H1 (cell line): ENCODE measurements at regions not wholly inside any gene's neighbourhood (a gene's known extent, or its start where the extent isn't known, plus 50 kb on each side); places are given as distances from the start of the nearest gene placed in this dataset.

Experiments
- ATF2 ChIP-seq: IDR thresholded peaks from 2 replicates; pipeline ENCODE4 v1.6.1; 2012; ENCODE audit warnings: low read length, inconsistent platforms

GRCh38 chr7:142587578-142588191 lies 161.6 kb upstream of the PRSS1 start (continued):
- TF ChIP-seq ATF2, result peak; percentile 44; the same call in 1 of the 2 replicates
